Neural crest cell (in vitro differentiated cells): ENCODE measurements at regions not wholly inside any gene's neighbourhood (a gene's known extent, or its start where the extent isn't known, plus 50 kb on each side); places are given as distances from the start of the nearest gene placed in this dataset.
A peak's percentile ranks its signal among the peaks of the same experiment; 100 is the strongest.

Source experiments
- DNase-seq: peaks from one replicate; pipeline ENCODE4 v3.0.0; 2021; ENCODE audit warnings: low read depth, mixed read lengths, low spot score
- H3K27ac Mint-ChIP-seq: one replicate; pipeline ENCODE4 v1.8.0; 2021; ENCODE audit warnings: mild to moderate bottlenecking, mixed read lengths; ENCODE audit not compliant: unreplicated experiment
- H3K27me3 Mint-ChIP-seq: 2 replicates; pipeline ENCODE4 v1.8.0; 2021; ENCODE audit warnings: low read depth, mild to moderate bottlenecking, mixed read lengths
- H3K36me3 Mint-ChIP-seq: 2 replicates; pipeline ENCODE4 v1.8.0; 2021; ENCODE audit warnings: low read depth, mild to moderate bottlenecking, mixed read lengths
- H3K4me1 Mint-ChIP-seq: 2 replicates; pipeline ENCODE4 v1.8.0; 2021; ENCODE audit warnings: mixed read lengths
- H3K4me3 Mint-ChIP-seq: one replicate; pipeline ENCODE4 v1.8.0; 2021; ENCODE audit warnings: mild to moderate bottlenecking, mixed read lengths
- H3K9me3 Mint-ChIP-seq: 2 replicates; pipeline ENCODE4 v1.8.0; 2021; ENCODE audit warnings: mixed read lengths
- TF ChIP-seq, protein P1 (sequence below): fragments of 200-600 bp; sonication (generic); conservative IDR thresholded peaks from 2 replicates; pipeline ENCODE4 v1.5.0; 2021; ENCODE audit warnings: antibody characterized with exemption, mild to moderate bottlenecking

DNA sequence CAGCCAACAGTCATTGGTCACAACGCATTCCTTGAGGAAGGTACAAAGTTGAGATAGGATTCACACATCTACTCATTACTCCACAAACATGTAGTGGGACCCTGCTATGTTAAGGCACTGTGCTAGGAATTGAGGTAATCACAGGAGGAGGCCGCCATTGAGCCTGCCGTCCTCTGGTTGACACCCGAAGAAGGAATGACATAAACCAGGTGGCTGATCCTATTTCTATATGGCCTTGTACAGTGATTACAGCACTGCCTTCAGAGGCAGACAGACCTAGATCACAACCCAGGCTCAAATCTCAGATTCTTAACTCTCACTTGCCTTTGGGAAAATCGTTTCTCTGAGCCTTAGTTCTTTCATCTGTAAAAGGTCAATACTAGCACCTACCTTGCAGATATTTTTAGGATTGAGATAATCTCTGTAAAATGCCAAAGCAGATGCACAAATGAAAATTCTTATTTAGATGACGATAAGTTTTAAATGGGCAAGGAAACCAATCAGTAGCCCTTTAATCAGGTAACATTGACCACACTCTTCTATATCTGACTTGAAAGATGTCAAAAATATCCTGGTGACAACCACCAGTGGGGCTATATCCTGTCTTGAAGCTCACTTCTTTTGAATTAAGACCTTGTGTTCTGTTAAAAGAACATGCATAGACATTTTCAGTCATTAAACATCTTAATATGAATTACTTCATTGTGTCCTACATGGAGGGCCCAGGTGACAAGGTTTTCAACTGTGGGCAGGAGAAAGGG lies 251.6 kb downstream of the KCTD12 start:
- no peaks in the 10 kb centered on the region for H3K27me3 Mint-ChIP-seq
- no peak overlapping the region for H3K4me3 Mint-ChIP-seq
- TF ChIP-seq, protein P1, sequence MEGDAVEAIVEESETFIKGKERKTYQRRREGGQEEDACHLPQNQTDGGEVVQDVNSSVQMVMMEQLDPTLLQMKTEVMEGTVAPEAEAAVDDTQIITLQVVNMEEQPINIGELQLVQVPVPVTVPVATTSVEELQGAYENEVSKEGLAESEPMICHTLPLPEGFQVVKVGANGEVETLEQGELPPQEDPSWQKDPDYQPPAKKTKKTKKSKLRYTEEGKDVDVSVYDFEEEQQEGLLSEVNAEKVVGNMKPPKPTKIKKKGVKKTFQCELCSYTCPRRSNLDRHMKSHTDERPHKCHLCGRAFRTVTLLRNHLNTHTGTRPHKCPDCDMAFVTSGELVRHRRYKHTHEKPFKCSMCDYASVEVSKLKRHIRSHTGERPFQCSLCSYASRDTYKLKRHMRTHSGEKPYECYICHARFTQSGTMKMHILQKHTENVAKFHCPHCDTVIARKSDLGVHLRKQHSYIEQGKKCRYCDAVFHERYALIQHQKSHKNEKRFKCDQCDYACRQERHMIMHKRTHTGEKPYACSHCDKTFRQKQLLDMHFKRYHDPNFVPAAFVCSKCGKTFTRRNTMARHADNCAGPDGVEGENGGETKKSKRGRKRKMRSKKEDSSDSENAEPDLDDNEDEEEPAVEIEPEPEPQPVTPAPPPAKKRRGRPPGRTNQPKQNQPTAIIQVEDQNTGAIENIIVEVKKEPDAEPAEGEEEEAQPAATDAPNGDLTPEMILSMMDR: no peak
- no peak for DNase-seq
- H3K9me3 Mint-ChIP-seq: no peaks in the 10 kb centered on the region
- no peaks in the 10 kb centered on the region for H3K36me3 Mint-ChIP-seq
- H3K4me1 Mint-ChIP-seq: peaks cover 44% of the 10 kb centered on the region
- peak overlapping the region; percentile 7 for H3K27ac Mint-ChIP-seq

DNA sequence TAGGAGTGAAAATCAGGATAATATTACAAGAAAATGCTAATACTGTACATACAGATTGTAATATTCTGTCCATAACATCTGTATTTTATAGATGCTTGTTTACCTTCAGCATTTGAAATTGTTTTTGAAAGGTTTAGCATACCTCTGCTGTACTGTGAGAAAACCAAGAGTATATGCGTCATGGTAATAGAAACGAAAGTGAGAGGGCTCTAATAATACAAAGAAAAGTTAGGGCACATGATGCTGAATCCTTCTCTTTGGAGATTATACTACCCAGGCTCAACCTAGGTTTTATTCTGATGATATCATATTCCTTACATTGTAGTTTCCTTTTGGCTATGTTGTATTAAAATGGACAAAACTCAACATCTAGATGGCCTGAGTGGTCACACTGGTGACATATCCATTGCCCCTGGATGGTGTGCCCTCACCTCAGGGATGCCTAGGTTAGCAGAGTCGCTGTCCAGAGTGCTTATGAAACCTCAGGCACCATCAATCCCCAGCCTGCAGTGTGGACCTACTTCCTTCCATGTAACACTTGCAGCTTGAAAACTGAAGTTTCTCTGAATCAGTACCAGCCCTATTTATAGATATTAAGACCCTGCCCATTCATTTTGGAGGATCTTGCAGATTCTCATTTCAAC lies 253.7 kb downstream of the KCTD12 start:
- DNase-seq: no peak
- peaks cover 29% of the 10 kb centered on the region for H3K4me1 Mint-ChIP-seq
- H3K4me3 Mint-ChIP-seq: no peak overlapping the region
- peaks cover 7% of the 10 kb centered on the region for H3K36me3 Mint-ChIP-seq
- no peak overlapping the region for H3K27ac Mint-ChIP-seq
- TF ChIP-seq, protein P1: no peak
- peaks cover 4% of the 10 kb centered on the region for H3K9me3 Mint-ChIP-seq
- no peaks in the 10 kb centered on the region for H3K27me3 Mint-ChIP-seq

DNA sequence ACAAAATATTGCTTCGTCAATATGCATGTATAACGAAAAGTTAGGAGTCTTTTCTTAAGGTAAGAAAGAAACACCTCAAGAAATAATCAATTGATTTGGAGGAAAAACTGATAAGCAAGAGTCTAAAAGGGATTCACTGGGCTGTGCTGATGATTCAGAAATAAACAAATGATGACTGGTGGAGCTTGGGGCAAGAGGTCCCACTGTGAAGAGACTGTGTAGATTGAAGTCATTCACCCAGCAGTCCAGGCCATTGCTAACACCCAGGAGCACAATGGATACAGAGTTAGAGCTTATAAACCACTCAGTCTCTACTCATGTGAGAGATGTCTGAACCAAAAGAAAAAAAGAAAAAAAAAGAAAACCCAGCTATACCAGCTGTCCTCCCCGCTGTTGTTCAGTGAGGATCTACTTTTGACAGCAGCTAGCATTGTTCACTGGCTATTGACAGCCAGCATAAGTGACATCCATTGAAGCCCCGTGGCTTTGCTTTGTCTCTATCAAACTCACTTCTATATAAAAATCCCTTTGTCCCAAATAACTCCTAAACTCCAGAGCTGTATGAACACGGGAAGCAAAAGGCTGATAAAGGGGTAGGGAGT lies 255.5 kb downstream of the KCTD12 start:
- Mint-ChIP-seq H3K4me1 (peaks cover 17% of the 10 kb centered on the region), H3K4me3 (no peak overlapping the region), H3K36me3 (peaks cover 10% of the 10 kb centered on the region), H3K27me3 (no peaks in the 10 kb centered on the region), H3K9me3 (peaks cover 4% of the 10 kb centered on the region), H3K27ac (no peak overlapping the region)
- TF ChIP-seq, protein P1: no peak
- DNase-seq: no peak

DNA sequence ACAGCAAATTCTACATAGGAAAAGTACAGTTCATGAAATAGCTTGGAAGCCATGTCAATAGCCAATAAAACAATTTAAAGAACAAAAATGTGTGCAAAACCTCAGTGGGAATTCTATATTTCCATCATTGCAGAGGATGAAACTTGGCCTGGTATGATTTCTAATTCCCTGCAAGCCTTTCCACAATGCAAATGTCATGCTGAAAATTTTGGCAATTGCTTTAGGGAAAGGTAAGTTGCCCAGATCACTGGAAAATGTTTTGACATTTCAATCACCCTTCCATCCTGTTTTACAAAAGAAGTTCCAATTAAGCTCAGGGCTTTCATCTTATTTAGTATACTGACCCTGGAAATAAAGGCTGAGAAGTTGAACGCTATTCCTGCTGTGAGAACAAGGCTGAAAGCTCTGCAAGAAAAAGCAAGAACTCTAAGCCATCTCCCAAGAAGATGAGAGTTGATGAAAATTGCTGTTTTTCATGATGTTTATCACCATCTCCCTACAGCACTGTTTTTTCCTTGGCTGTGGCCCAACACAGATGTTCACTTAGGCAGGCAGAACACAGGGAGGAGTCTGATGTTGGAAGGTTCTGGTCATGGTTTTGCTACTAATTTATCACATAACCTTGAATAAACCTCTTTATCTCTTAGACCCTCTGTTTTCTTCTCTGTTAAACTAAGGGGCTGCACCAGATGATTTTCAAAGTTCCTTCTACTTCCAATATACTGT lies 263.7 kb downstream of the KCTD12 start:
- TF ChIP-seq, protein P1: no peak

DNA sequence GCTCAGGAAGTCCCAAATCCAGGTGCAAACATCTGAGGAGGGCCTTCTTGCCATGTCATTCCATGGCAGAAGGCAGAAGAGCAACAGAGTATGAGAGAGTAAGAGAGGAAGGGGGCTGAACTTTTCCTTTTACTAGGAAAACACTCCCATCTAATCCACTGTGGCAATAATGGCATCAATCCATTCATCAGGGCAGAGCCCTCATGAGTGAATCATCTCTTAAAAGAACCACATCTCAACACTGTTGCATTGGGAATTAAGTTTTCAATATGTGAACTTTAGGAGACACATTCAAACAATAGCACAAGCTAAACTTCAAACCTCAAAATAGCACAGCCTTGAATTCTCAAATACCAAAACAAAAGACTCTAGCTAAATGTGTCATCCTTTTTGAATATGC lies 264.5 kb downstream of the KCTD12 start:
- TF ChIP-seq, protein P1: no peak
- H3K27ac Mint-ChIP-seq: no peak overlapping the region
- peaks cover 6% of the 10 kb centered on the region for H3K9me3 Mint-ChIP-seq
- no peak overlapping the region for H3K4me3 Mint-ChIP-seq
- H3K27me3 Mint-ChIP-seq: peaks cover 2% of the 10 kb centered on the region
- peaks cover 3% of the 10 kb centered on the region for H3K4me1 Mint-ChIP-seq
- peaks cover 5% of the 10 kb centered on the region for H3K36me3 Mint-ChIP-seq
- no peak for DNase-seq

More for the DNA sequence above, 263.7 kb downstream of the KCTD12 start:
- H3K9me3 Mint-ChIP-seq: peaks cover 6% of the 10 kb centered on the region
- no peak overlapping the region for H3K27ac Mint-ChIP-seq
- no peak overlapping the region for H3K4me3 Mint-ChIP-seq
- peaks cover 5% of the 10 kb centered on the region for H3K36me3 Mint-ChIP-seq
- no peak for DNase-seq
- H3K4me1 Mint-ChIP-seq: peaks cover 3% of the 10 kb centered on the region
- H3K27me3 Mint-ChIP-seq: peaks cover 2% of the 10 kb centered on the region
